Fibroblast of lung (primary cell): ENCODE measurements at regions not wholly inside any gene's neighbourhood (a gene's known extent, or its start where the extent isn't known, plus 50 kb on each side); places are given as distances from the start of the nearest gene placed in this dataset.

Source experiments
- DNase-seq, 2 donors: peaks; one replicate each; pipeline versions ENCODE4 v3.0.0 to v3.0.0-alpha.2; 2010; ENCODE audit warnings: low read depth in 2 of 2
- H2AFZ ChIP-seq: 2 replicates; pipeline ENCODE4 v1.5.1; 2012; ENCODE audit warnings: low read length, control low read depth, inconsistent platforms
- H3K27ac ChIP-seq: 2 replicates; pipeline ENCODE4 v1.5.1; 2011; ENCODE audit warnings: low read length, control low read depth; ENCODE audit not compliant: insufficient read depth
- H3K27me3 ChIP-seq: 2 replicates; pipeline ENCODE4 v1.5.1; 2011; ENCODE audit warnings: mild to moderate bottlenecking, low read length; ENCODE audit not compliant: control insufficient read depth, insufficient read depth
- H3K36me3 ChIP-seq: 2 replicates; pipeline ENCODE4 v1.5.1; 2011; ENCODE audit warnings: low read length; ENCODE audit not compliant: control insufficient read depth, insufficient read depth
- H3K4me1 ChIP-seq: 2 replicates; pipeline ENCODE4 v1.5.1; 2011; ENCODE audit warnings: low read length; ENCODE audit not compliant: control insufficient read depth, insufficient read depth; ENCODE audit errors: extremely low read depth
- H3K4me2 ChIP-seq: 2 replicates; pipeline ENCODE4 v1.5.1; 2011; ENCODE audit warnings: low read length, control low read depth; ENCODE audit not compliant: insufficient read depth; ENCODE audit errors: extremely low read depth
- H3K4me3 ChIP-seq, 4 experiments: fragments of 200-600 bp in 1 of 4; sonication (generic) in 1 of 4; replicated peaks in 1 of 4; 2 replicates each; pipeline ENCODE4 v1.5.1; 2011 to 2016; ENCODE audit warnings: low read length in 4 of 4, low read depth in 3 of 4, mild to moderate bottlenecking in 3 of 4, control low read depth in 2 of 4, inconsistent platforms in 1 of 4, mixed read lengths in 1 of 4; ENCODE audit not compliant: insufficient read depth in 1 of 4; ENCODE audit errors: control extremely low read depth in 1 of 4
- H3K79me2 ChIP-seq: 2 replicates; pipeline ENCODE4 v1.5.1; 2012; ENCODE audit warnings: mild to moderate bottlenecking, low read length, inconsistent platforms; ENCODE audit not compliant: control insufficient read depth, insufficient read depth
- H3K9ac ChIP-seq: 2 replicates; pipeline ENCODE4 v1.5.1; 2011; ENCODE audit warnings: mild to moderate bottlenecking, low read length, control low read depth; ENCODE audit not compliant: insufficient read depth
- H3K9me3 ChIP-seq: 2 replicates; pipeline ENCODE4 v1.5.1; 2012; ENCODE audit warnings: low read depth, low read length; ENCODE audit not compliant: control insufficient read depth, insufficient read depth
- H4K20me1 ChIP-seq: 2 replicates; pipeline ENCODE4 v1.5.1; 2011; ENCODE audit warnings: low read length; ENCODE audit not compliant: control insufficient read depth, insufficient read depth; ENCODE audit errors: extremely low read depth
- EZH2 ChIP-seq: IDR thresholded peaks from 2 replicates; pipeline ENCODE4 v1.5.1; 2012; ENCODE audit warnings: low read length, control low read depth, mild to moderate bottlenecking; ENCODE audit errors: missing control alignments
- TF ChIP-seq, protein P1 (sequence below), 2 donors: IDR thresholded peaks in 1 of 2; conservative IDR thresholded peaks in 1 of 2; 1 replicate in 1 of 2; 2 replicates in 1 of 2; pipeline ENCODE4 v1.5.1; 2011 to 2012; ENCODE audit warnings: low read length in 2 of 2, control low read depth in 1 of 2, inconsistent platforms in 1 of 2, low read depth in 1 of 2, mild to moderate bottlenecking in 1 of 2

GRCh38 chr2:217461674-217462073 is 541.1 kb downstream of the TNS1 start:
- no peaks in the 10 kb centered on the region for H3K9me3 ChIP-seq
- no peak for DNase-seq
- no peaks in the 10 kb centered on the region for H4K20me1 ChIP-seq
- H3K36me3 ChIP-seq = no peaks in the 10 kb centered on the region
- H3K27me3 ChIP-seq = no peaks in the 10 kb centered on the region
- no peak overlapping the region for H3K4me3 ChIP-seq
- H2AFZ ChIP-seq = no peak overlapping the region
- no peak overlapping the region for H3K27ac ChIP-seq
- no peaks in the 10 kb centered on the region for H3K4me1 ChIP-seq
- TF ChIP-seq, protein P1, sequence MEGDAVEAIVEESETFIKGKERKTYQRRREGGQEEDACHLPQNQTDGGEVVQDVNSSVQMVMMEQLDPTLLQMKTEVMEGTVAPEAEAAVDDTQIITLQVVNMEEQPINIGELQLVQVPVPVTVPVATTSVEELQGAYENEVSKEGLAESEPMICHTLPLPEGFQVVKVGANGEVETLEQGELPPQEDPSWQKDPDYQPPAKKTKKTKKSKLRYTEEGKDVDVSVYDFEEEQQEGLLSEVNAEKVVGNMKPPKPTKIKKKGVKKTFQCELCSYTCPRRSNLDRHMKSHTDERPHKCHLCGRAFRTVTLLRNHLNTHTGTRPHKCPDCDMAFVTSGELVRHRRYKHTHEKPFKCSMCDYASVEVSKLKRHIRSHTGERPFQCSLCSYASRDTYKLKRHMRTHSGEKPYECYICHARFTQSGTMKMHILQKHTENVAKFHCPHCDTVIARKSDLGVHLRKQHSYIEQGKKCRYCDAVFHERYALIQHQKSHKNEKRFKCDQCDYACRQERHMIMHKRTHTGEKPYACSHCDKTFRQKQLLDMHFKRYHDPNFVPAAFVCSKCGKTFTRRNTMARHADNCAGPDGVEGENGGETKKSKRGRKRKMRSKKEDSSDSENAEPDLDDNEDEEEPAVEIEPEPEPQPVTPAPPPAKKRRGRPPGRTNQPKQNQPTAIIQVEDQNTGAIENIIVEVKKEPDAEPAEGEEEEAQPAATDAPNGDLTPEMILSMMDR (conservative IDR thresholded peaks at IDR 0.05 in 1 of 2, IDR thresholded peaks at IDR 0.05 in 1 of 2; ENCODE audit: low read depth in 1 of 2, low read length in 2 of 2) = no peak
- no peak for TF ChIP-seq EZH2
- H3K79me2 ChIP-seq = no peaks in the 10 kb centered on the region
- H3K9ac ChIP-seq = no peak overlapping the region
- H3K4me2 ChIP-seq = no peak overlapping the region

- TF ChIP-seq, protein P1 (conservative IDR thresholded peaks at IDR 0.05 in 1 of 2, IDR thresholded peaks at IDR 0.05 in 1 of 2; ENCODE audit: low read depth in 1 of 2, low read length in 2 of 2) = no peak
- no peak for TF ChIP-seq EZH2
- no peaks in the 10 kb centered on the region for H4K20me1 ChIP-seq
- peak in 1 of 2 donors; percentile 84 for DNase-seq
- no peak overlapping the region for H3K9ac ChIP-seq
- no peak overlapping the region for H2AFZ ChIP-seq
- H3K36me3 ChIP-seq = no peaks in the 10 kb centered on the region
- H3K4me1 ChIP-seq = no peaks in the 10 kb centered on the region
- H3K79me2 ChIP-seq = no peaks in the 10 kb centered on the region
- H3K9me3 ChIP-seq = no peaks in the 10 kb centered on the region
- no peaks in the 10 kb centered on the region for H3K27me3 ChIP-seq
- no peak overlapping the region for H3K4me2 ChIP-seq
- no peak overlapping the region for H3K27ac ChIP-seq
- H3K4me3 ChIP-seq = no peak overlapping the region
These were observed 543.0 kb downstream of the TNS1 start for GRCh38 chr2:217459680-217460405.

- no peak for TF ChIP-seq EZH2
- TF ChIP-seq, protein P1 (conservative IDR thresholded peaks at IDR 0.05 in 1 of 2, IDR thresholded peaks at IDR 0.05 in 1 of 2; ENCODE audit: low read depth in 1 of 2, low read length in 2 of 2) = no peak
- Histone ChIP-seq H4K20me1 (no peaks in the 10 kb centered on the region), H3K79me2 (no peaks in the 10 kb centered on the region), H3K9me3 (no peaks in the 10 kb centered on the region), H3K4me1 (no peaks in the 10 kb centered on the region), H3K27ac (no peak overlapping the region), H3K36me3 (no peaks in the 10 kb centered on the region), H3K4me2 (no peak overlapping the region), H3K4me3 (no peak overlapping the region), H2AFZ (no peak overlapping the region), H3K9ac (no peak overlapping the region), H3K27me3 (no peaks in the 10 kb centered on the region)
- no peak for DNase-seq
These were observed 543.8 kb downstream of the TNS1 start for GRCh38 chr2:217459016-217459415.
